22Rv1 (cell line): ENCODE measurements at regions not wholly inside any gene's neighbourhood (a gene's known extent, or its start where the extent isn't known, plus 50 kb on each side); places are given as distances from the start of the nearest gene placed in this dataset.

Experiments used
- H3K27ac ChIP-seq: fragments of 450-650 bp; 2 replicates; pipeline ENCODE4 v1.5.1; 2017
- CTCF ChIP-seq: fragments of 450-650 bp; IDR thresholded peaks from 2 replicates; pipeline ENCODE4 v1.5.1; 2017; ENCODE audit warnings: mild to moderate bottlenecking
- ZFX ChIP-seq: fragments of 450-650 bp; IDR thresholded peaks from 2 replicates; pipeline ENCODE4 v1.6.1; 2017; ENCODE audit warnings: antibody characterized with exemption, borderline replicate concordance

GRCh38 chr11:131044851-131045250, 128.6 kb upstream of the SNX19 start:
- H3K27ac ChIP-seq = no peak overlapping the region
- TF ChIP-seq ZFX (no peak), CTCF (no peak)

GRCh38 chr11:131052367-131052766, 136.1 kb upstream of the SNX19 start:
- no peak for TF ChIP-seq ZFX
- TF ChIP-seq CTCF = no peak
- H3K27ac ChIP-seq = no peak overlapping the region

- H3K27ac ChIP-seq = no peak overlapping the region
- TF ChIP-seq ZFX (no peak), CTCF (no peak)
Measured at GRCh38 chr11:131056036-131056435, 139.8 kb upstream of the SNX19 start.

- TF ChIP-seq CTCF (no peak), ZFX (no peak)
Measured at GRCh38 chr11:131063638-131064037, 147.4 kb upstream of the SNX19 start.

GRCh38 chr11:131064373-131064991, 148.2 kb upstream of the SNX19 start:
- no peak for TF ChIP-seq ZFX
- TF ChIP-seq CTCF = peak; percentile 86
- H3K27ac ChIP-seq = no peak overlapping the region

More at GRCh38 chr11:131063638-131064037, 147.4 kb upstream of the SNX19 start:
- no peak overlapping the region for H3K27ac ChIP-seq

- no peak overlapping the region for H3K27ac ChIP-seq
- no peak for TF ChIP-seq ZFX
Measured at GRCh38 chr11:131065435-131066413, 149.4 kb upstream of the SNX19 start.

- H3K27ac ChIP-seq = no peak overlapping the region
- TF ChIP-seq ZFX (no peak), CTCF (no peak)
Measured at GRCh38 chr11:131066551-131066950, 150.3 kb upstream of the SNX19 start.
